HFFc6 (cell line): ENCODE measurements at regions not wholly inside any gene's neighbourhood (a gene's known extent, or its start where the extent isn't known, plus 50 kb on each side); places are given as distances from the start of the nearest gene placed in this dataset.

ENCODE experiments used
- DNase-seq: peaks from one replicate; pipeline ENCODE4 v3.0.0-alpha.2; 2018
- H3K27ac Mint-ChIP-seq: 2 replicates; pipeline ENCODE4 v1.8.0; 2020; ENCODE audit warnings: mild to moderate bottlenecking, mixed read lengths
- H3K27me3 Mint-ChIP-seq: 2 replicates; pipeline ENCODE4 v1.8.0; 2021; ENCODE audit warnings: mild to moderate bottlenecking, moderate library complexity, mixed read lengths; ENCODE audit not compliant: insufficient read depth
- H3K36me3 Mint-ChIP-seq: 2 replicates; pipeline ENCODE4 v1.8.0; 2021; ENCODE audit warnings: low read depth, mixed read lengths
- H3K4me1 Mint-ChIP-seq: 2 replicates; pipeline ENCODE4 v1.8.0; 2020; ENCODE audit warnings: low read depth, mixed read lengths
- H3K4me3 Mint-ChIP-seq: 2 replicates; pipeline ENCODE4 v1.8.0; 2020; ENCODE audit warnings: mild to moderate bottlenecking, moderate library complexity, mixed read lengths
- H3K9me3 Mint-ChIP-seq: 2 replicates; pipeline ENCODE4 v1.8.0; 2020; ENCODE audit warnings: mild to moderate bottlenecking, mixed read lengths
- CTCF ChIP-seq: fragments of 200-600 bp; sonication (generic); IDR thresholded peaks from 2 replicates; pipeline ENCODE4 v1.5.0; 2021; ENCODE audit warnings: antibody characterized with exemption, mild to moderate bottlenecking

GRCh38 chr6:126907312-126907711, 211.2 kb upstream of the RSPO3 start:
- no peak for DNase-seq
- H3K27ac Mint-ChIP-seq: no peak overlapping the region
- no peaks in the 10 kb centered on the region for H3K4me1 Mint-ChIP-seq
- H3K36me3 Mint-ChIP-seq: no peaks in the 10 kb centered on the region
- H3K27me3 Mint-ChIP-seq: no peaks in the 10 kb centered on the region
- no peak overlapping the region for H3K4me3 Mint-ChIP-seq
- H3K9me3 Mint-ChIP-seq: no peaks in the 10 kb centered on the region
- no peak for TF ChIP-seq CTCF

GRCh38 chr6:126907996-126908395, 210.5 kb upstream of the RSPO3 start:
- TF ChIP-seq CTCF: no peak
- Mint-ChIP-seq H3K36me3 (no peaks in the 10 kb centered on the region), H3K4me1 (peaks cover under 1% of the 10 kb centered on the region; the same call in 1 of the 2 replicates), H3K27ac (no peak overlapping the region), H3K27me3 (no peaks in the 10 kb centered on the region), H3K4me3 (no peak overlapping the region), H3K9me3 (no peaks in the 10 kb centered on the region)
- DNase-seq: no peak

GRCh38 chr6:126909493-126909892, 209.0 kb upstream of the RSPO3 start:
- Mint-ChIP-seq H3K4me1 (peaks cover 12% of the 10 kb centered on the region), H3K27ac (no peak overlapping the region), H3K36me3 (no peaks in the 10 kb centered on the region), H3K27me3 (no peaks in the 10 kb centered on the region), H3K4me3 (no peak overlapping the region), H3K9me3 (no peaks in the 10 kb centered on the region)
- TF ChIP-seq CTCF: no peak
- no peak for DNase-seq

- no peak overlapping the region for H3K27ac Mint-ChIP-seq
- no peaks in the 10 kb centered on the region for H3K36me3 Mint-ChIP-seq
- no peaks in the 10 kb centered on the region for H3K27me3 Mint-ChIP-seq
- no peaks in the 10 kb centered on the region for H3K9me3 Mint-ChIP-seq
- TF ChIP-seq CTCF: no peak
- no peak overlapping the region for H3K4me3 Mint-ChIP-seq
- H3K4me1 Mint-ChIP-seq: peaks cover 18% of the 10 kb centered on the region
- DNase-seq: no peak
Measured at GRCh38 chr6:126913651-126914050, 204.8 kb upstream of the RSPO3 start.

GRCh38 chr6:126914172-126914571, 204.3 kb upstream of the RSPO3 start:
- Mint-ChIP-seq H3K27ac (no peak overlapping the region), H3K36me3 (no peaks in the 10 kb centered on the region), H3K4me3 (no peak overlapping the region), H3K4me1 (peaks cover 23% of the 10 kb centered on the region), H3K27me3 (no peaks in the 10 kb centered on the region), H3K9me3 (no peaks in the 10 kb centered on the region)
- TF ChIP-seq CTCF: no peak
- no peak for DNase-seq

GRCh38 chr6:126914801-126915200, 203.7 kb upstream of the RSPO3 start:
- no peak for TF ChIP-seq CTCF
- H3K27me3 Mint-ChIP-seq: no peaks in the 10 kb centered on the region
- no peaks in the 10 kb centered on the region for H3K36me3 Mint-ChIP-seq
- DNase-seq: no peak
- peaks cover 29% of the 10 kb centered on the region for H3K4me1 Mint-ChIP-seq
- H3K4me3 Mint-ChIP-seq: no peak overlapping the region
- no peak overlapping the region for H3K27ac Mint-ChIP-seq
- no peaks in the 10 kb centered on the region for H3K9me3 Mint-ChIP-seq
